Effector memory CD4-positive, alpha-beta T cell (primary cell): ENCODE measurements at regions not wholly inside any gene's neighbourhood (a gene's known extent, or its start where the extent isn't known, plus 50 kb on each side); places are given as distances from the start of the nearest gene placed in this dataset.

Experiments
- DNase-seq, 3 donors: peaks; one replicate each; pipeline ENCODE4 v3.0.0-alpha.2; 2020
- H3K27ac ChIP-seq: 2 replicates; pipeline ENCODE4 v1.7.0; 2013; ENCODE audit warnings: mild to moderate bottlenecking, low read length, moderate library complexity; ENCODE audit not compliant: insufficient read depth, poor library complexity, severe bottlenecking
- H3K27me3 ChIP-seq: replicated peaks from 2 replicates; pipeline ENCODE4 v1.7.0; 2013; ENCODE audit warnings: mild to moderate bottlenecking, low read length; ENCODE audit not compliant: insufficient read depth, control insufficient read depth, poor library complexity, severe bottlenecking
- H3K36me3 ChIP-seq: 2 replicates; pipeline ENCODE4 v1.7.0; 2013; ENCODE audit warnings: mild to moderate bottlenecking, low read length, moderate library complexity; ENCODE audit not compliant: control insufficient read depth, insufficient read depth
- H3K4me1 ChIP-seq: 2 replicates; pipeline ENCODE4 v1.7.0; 2013; ENCODE audit warnings: low read length, mild to moderate bottlenecking; ENCODE audit not compliant: control insufficient read depth, insufficient read depth, poor library complexity, severe bottlenecking
- H3K4me3 ChIP-seq: 2 replicates; pipeline ENCODE4 v1.7.0; 2013; ENCODE audit warnings: low read length, low read depth, mild to moderate bottlenecking; ENCODE audit not compliant: insufficient read depth, poor library complexity, severe bottlenecking
- H3K9me3 ChIP-seq: 2 replicates; pipeline ENCODE4 v1.7.0; 2013; ENCODE audit warnings: mild to moderate bottlenecking, low read length, moderate library complexity; ENCODE audit not compliant: control insufficient read depth

DNA sequence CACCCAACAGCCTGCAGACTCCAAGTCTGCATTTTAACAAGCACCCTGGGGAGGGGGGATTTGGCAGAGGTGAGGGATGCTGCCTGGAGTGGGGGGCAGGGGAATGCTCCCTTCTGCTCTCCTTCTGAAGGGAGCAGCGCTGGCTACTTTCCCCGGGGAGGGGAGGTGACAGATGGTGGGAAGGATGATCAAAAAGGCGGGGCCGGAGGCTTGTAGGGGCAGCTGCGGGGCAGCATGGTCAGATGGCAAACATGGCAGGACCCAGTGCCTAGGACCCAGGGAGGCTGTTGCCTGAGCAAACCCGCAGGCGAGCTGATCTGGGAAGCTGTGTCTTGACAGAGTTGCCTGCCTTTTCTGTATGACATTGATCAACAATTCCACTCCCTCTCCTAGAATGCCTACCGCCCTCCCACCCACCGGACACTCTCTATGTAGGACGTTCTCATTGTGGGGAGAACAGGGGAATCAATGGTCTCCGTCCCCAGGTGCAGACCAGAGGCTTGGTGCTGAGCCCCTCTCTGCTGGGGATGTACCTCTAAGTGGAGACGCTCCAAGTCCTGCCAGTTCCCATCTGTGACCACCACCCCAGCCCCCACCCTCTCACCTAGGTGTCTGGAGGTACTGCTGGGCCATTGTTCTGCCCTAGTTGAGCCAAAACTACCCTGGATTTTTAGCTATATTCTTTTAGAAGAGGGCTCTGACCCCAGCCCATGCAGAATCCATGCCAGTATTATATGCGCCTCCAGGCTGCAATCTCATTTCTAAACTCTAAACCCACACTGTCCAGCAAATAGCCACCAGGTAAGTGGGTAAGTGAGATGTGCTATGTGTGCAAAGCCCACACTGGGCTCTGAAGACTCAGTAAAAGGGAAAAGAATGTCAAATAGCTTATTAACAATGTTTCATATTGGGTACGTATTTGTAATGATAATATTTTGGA is 89.7 kb upstream of the SEC11C start:
- no peaks in the 10 kb centered on the region for H3K36me3 ChIP-seq

DNA sequence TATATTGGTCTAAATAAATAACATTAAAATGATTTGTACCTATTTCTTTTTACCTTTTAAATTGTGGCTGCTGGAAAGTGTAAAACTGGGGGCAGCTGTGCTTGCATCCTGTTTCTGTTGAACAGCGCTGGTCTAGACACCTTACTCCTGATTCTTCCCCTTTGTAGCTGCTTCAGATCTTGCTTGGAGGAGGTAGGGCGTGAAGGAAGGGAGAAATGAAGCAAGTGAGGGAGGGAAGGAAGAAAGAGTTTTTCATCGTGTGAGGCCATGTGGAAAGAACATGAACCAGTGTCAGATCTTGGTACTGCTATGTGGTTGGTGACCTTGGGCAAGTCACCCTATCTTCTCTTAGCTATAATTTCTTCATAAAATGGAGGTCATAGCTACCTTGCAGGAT is 89.0 kb upstream of the SEC11C start:
- no peak for DNase-seq
- no peak overlapping the region for H3K4me3 ChIP-seq
- H3K36me3 ChIP-seq, result no peaks in the 10 kb centered on the region
- H3K9me3 ChIP-seq, result no peaks in the 10 kb centered on the region
- H3K27me3 ChIP-seq, result no peaks in the 10 kb centered on the region
- no peak overlapping the region for H3K27ac ChIP-seq
- H3K4me1 ChIP-seq, result no peaks in the 10 kb centered on the region

More for the DNA sequence above, 89.7 kb upstream of the SEC11C start:
- Histone ChIP-seq H3K4me3 (no peak overlapping the region), H3K9me3 (no peaks in the 10 kb centered on the region), H3K27me3 (no peaks in the 10 kb centered on the region), H3K4me1 (no peaks in the 10 kb centered on the region), H3K27ac (no peak overlapping the region)
- DNase-seq, result no peak

DNA sequence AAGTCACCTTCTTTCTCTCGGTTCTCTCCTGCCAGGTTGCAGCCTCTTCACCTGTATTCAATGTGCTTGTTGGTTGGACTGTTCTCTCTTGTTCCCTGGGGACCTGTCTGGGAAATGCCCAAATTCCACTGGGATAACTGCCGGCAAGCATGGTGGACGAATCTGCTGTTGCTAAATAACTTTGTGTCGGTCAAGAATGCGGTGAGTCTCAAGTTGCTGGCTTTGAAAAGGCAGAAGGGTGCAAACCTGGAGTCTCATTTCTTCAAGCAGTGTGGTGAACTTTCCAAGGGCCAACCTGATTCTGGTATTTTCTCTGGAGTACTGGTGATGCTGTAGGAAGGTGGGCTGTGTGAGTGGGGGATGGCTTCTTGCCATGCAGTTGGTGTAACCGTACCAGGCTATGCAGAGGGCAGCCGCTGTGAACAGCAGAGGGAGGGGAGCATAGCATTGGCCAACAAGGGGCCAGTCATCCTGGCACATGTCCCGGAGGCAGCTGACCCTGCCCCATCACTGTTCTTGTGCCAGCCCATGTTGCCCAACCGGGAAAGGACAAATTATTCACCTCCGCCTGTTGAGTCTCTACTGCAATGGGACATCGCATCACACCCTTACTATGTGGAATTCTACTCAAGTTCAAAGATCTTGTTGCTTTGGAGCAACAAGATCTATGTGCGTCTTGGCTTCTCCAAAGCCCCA is 88.1 kb upstream of the SEC11C start:
- no peak overlapping the region for H3K27ac ChIP-seq
- H3K4me1 ChIP-seq, result no peaks in the 10 kb centered on the region
- no peak for DNase-seq
- H3K4me3 ChIP-seq, result no peak overlapping the region
- H3K36me3 ChIP-seq, result no peaks in the 10 kb centered on the region
- no peaks in the 10 kb centered on the region for H3K27me3 ChIP-seq
- H3K9me3 ChIP-seq, result no peaks in the 10 kb centered on the region

DNA sequence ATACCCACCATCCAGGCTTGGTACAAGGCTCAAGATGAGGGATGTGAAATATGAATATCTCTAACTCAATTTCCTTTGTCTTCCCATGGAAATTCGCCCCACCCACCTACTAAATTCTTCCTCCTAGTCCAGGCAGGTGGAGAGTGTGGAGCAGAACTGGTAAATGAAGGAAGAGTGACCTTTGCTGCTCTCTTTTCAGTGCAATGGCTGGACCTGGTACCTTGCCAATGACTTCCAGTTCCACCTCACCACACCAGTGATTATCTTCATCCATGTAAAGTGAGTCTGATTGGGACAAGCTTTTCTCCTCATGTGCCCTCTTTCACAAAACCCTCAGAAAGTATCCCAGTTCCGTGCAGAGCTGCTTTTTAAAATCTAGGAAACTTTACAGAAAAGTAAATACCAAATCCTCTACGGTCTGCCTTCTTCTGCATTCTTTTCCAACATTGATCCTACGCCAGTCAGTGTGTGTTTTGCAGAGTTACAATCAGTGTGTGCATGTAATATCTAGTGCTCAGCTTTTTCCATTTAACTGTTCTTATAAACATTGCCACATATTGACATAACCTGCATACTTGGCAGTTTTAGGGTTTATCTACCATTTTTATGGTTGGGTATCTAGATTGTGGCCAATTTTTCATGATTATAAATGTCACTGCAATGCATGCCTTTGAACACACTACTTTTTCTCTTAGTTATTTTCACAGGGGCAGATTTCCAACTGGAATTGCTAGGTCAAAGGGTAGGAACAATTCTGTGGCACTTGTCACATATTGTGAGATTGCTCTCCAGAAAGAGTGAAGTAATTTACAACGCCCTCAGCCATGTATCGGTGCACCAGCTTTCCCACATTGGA is 86.5 kb upstream of the SEC11C start:
- DNase-seq, result no peak
- H3K4me1 ChIP-seq, result no peaks in the 10 kb centered on the region
- H3K27me3 ChIP-seq, result no peaks in the 10 kb centered on the region

DNA sequence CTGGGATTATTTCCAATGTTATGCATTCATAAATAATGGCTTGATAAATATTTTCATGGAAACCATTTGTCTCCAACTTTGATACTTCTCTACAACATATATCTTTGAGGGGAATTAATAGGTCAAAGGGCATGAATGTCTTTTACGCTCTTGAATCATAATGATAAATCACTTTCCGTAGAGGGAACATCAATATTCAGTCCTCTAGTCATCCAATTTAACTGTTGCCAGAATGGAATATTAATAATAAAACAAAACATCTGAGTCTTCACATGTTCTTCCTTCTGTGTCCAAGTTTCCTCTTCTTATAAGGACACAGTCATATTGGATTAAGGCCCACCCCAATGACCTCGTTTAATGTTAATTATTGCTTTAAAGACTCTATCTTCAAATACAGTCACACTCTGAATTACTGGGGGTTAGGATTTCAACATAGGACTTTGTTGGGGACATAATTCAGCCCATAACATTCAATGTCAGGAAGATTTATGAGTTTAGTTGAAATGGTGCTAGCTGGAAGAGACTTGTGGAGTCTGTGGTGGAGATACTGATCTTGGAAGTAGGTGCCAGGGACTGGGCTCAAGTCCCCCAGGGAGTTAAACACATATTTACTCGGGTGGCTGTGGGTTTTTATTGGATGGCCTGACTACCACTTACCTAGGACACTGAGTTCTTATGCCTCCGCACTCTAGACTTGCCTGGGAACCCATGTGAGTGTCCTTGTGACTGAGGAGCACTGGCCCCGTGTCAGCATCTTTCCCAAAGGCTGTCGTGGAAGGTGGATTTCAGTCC is 85.0 kb upstream of the SEC11C start:
- Histone ChIP-seq H3K4me1 (no peaks in the 10 kb centered on the region), H3K27ac (no peak overlapping the region), H3K27me3 (no peaks in the 10 kb centered on the region), H3K9me3 (no peaks in the 10 kb centered on the region), H3K4me3 (no peak overlapping the region), H3K36me3 (no peaks in the 10 kb centered on the region)
- DNase-seq, result no peak

More for the DNA sequence above, 86.5 kb upstream of the SEC11C start:
- Histone ChIP-seq H3K4me3 (no peak overlapping the region), H3K9me3 (no peaks in the 10 kb centered on the region), H3K27ac (no peak overlapping the region), H3K36me3 (no peaks in the 10 kb centered on the region)

DNA sequence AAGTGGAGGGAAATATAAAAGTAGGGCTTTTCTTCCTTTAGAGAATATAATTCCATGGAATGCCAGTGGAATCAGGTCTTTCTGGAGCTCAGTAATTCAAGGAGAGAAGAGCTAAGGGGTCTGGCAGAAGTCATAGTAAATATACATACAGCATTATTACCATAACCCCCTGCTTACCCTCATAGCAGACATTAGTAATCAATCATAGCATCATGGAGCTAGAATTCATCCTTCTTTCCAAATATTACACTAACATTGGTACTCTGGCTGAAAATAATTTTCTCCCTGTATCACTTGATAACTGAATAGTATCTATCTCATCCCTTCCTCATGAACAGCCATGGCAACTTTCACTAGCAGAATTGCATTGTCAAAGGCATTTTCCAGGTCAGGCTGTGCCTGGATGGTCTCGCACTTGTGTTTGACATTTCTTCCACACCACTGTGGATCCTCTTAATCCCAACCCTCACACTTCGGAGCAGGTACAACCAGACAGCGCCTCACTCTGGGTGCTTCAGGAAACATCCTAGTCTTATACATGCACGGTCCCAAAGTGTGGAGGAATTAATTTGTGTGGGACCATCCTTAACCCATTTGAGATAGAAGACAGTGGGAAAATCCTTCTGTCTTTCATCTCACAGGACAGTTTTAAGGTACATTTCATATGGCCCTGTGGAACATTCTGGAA is 84.2 kb upstream of the SEC11C start:
- Histone ChIP-seq H3K36me3 (no peaks in the 10 kb centered on the region), H3K4me3 (no peak overlapping the region), H3K27me3 (no peaks in the 10 kb centered on the region), H3K9me3 (no peaks in the 10 kb centered on the region), H3K4me1 (no peaks in the 10 kb centered on the region), H3K27ac (no peak overlapping the region)
- no peak for DNase-seq

DNA sequence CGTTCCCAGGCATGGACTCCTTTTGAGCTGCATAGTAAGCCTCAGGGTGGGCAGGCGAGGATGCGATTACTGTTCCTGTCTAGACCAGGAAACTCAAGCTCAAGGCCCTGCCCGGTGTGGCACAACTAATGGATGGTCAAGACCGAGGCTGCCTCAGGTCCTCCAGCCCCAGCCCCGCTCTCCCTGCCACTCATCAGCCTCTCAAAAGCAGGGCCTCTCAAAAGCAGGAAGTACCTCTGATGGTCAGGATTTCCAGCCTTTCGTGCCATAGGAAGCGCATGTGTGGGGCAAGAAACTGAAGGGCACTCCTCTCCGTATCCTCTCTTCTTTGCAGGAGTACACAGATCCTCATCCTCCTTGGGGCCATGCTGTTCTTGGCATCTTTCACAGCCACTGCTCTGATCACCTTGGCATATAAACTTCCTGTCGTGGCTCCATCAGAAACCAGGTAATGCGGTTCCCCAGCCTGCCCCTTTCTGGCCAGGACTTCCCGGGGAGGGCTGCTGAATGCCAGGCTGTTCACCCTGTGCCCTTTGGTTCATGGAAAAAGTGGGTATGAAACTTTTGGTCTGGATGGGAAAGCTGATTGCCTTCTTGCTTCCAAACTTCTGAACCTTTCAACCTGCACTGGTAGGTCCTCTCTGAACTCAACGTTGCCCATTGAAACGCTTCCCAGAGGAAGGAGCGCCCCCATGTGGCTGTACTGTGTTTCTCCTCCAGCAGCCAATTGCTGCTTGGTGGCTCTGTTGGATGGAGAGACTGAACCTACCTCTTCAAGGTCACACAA is 82.8 kb upstream of the SEC11C start:
- no peak overlapping the region for H3K27ac ChIP-seq
- DNase-seq, result peak in 1 of 3 donors; percentile 20
- no peaks in the 10 kb centered on the region for H3K36me3 ChIP-seq
- H3K27me3 ChIP-seq, result no peaks in the 10 kb centered on the region
- no peaks in the 10 kb centered on the region for H3K9me3 ChIP-seq
- no peaks in the 10 kb centered on the region for H3K4me1 ChIP-seq
- no peak overlapping the region for H3K4me3 ChIP-seq

DNA sequence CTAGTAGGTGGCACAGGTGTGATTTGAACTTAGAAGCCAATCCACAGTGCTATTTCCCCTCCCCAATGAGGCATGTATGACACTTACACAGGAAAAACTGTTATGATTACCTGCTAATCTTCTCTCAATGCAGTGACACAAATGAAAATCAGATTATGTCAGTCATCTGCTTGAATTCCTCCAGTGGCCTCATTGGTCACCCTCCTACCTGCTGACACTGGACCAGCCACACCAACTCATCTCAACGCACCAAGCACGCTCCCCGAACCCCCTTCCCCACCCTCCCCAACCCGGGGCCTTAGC is 82.2 kb upstream of the SEC11C start:
- Histone ChIP-seq H3K36me3 (no peaks in the 10 kb centered on the region), H3K9me3 (no peaks in the 10 kb centered on the region), H3K4me1 (no peaks in the 10 kb centered on the region), H3K4me3 (no peak overlapping the region), H3K27ac (no peak overlapping the region), H3K27me3 (no peaks in the 10 kb centered on the region)
- no peak for DNase-seq
